ENCODE measurements at regions not wholly inside any gene's neighbourhood (a gene's known extent, or its start where the extent isn't known, plus 50 kb on each side); places are given as distances from the start of the nearest gene placed in this dataset.
A peak's percentile ranks its signal among the peaks of the same experiment; 100 is the strongest.

- TF ChIP-seq, protein P1, sequence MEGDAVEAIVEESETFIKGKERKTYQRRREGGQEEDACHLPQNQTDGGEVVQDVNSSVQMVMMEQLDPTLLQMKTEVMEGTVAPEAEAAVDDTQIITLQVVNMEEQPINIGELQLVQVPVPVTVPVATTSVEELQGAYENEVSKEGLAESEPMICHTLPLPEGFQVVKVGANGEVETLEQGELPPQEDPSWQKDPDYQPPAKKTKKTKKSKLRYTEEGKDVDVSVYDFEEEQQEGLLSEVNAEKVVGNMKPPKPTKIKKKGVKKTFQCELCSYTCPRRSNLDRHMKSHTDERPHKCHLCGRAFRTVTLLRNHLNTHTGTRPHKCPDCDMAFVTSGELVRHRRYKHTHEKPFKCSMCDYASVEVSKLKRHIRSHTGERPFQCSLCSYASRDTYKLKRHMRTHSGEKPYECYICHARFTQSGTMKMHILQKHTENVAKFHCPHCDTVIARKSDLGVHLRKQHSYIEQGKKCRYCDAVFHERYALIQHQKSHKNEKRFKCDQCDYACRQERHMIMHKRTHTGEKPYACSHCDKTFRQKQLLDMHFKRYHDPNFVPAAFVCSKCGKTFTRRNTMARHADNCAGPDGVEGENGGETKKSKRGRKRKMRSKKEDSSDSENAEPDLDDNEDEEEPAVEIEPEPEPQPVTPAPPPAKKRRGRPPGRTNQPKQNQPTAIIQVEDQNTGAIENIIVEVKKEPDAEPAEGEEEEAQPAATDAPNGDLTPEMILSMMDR (conservative IDR thresholded peaks at IDR 0.05): no peak
- no peak overlapping the region for H3K27ac ChIP-seq
Measured at GRCh38 chr3:102063572-102063971, 214.3 kb downstream of the NFKBIZ start.

GRCh38 chr3:102066470-102066869 is 217.2 kb downstream of the NFKBIZ start:
- H3K27ac ChIP-seq: no peak overlapping the region
- TF ChIP-seq, protein P1 (conservative IDR thresholded peaks at IDR 0.05): no peak

- TF ChIP-seq, protein P1 (conservative IDR thresholded peaks at IDR 0.05): no peak
- H3K27ac ChIP-seq: no peak overlapping the region
Measured at GRCh38 chr3:102068327-102068726, 219.0 kb downstream of the NFKBIZ start.

GRCh38 chr3:102068736-102069135 is 219.4 kb downstream of the NFKBIZ start:
- H3K27ac ChIP-seq: no peak overlapping the region
- TF ChIP-seq, protein P1 (conservative IDR thresholded peaks at IDR 0.05): no peak

DNA sequence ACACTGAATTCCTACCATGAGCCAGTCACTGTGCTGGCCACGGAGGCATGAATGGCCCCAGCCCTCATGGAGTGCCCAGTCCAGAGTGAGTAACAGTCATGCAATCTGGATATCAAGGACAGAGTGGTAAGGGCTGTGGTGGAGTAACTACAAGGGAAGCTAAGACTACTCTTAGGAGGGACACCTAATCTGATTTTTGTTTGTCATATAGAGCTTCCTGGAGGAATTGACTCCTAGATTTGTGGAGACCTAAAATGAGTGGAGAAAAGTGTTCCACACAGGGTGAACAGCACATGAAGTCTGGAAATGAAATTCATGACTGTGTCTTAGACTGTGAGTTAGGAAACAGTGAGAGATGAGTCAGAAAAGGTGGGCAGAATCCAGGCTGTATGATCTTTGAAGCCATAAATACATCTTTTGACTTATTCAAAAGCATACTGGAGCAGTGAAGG is 219.9 kb downstream of the NFKBIZ start:
- no peak overlapping the region for H3K27ac ChIP-seq
- TF ChIP-seq, protein P1 (conservative IDR thresholded peaks at IDR 0.05): no peak

DNA sequence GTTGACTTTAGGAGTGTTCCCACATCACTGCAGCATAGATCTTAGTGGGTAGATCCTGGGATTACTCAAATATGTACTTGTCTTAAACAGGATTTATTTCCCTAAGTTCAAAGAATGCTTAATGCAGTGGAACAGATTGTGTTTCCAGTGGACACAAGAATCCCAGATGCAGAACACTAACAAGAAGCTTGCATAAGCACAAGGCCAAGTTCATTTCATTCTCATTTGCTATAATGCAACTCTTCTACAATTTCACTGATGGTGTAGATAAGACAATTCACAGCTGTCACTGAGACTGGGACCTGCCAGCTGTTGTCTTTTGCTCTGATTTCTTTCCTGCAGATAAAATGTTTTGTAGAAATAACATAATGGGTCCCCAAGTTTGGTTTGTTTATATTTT is 225.6 kb downstream of the NFKBIZ start:
- H3K27ac ChIP-seq: no peak overlapping the region
- TF ChIP-seq, protein P1 (conservative IDR thresholded peaks at IDR 0.05): no peak

GRCh38 chr3:102078401-102078800 is 229.1 kb downstream of the NFKBIZ start:
- TF ChIP-seq, protein P1 (conservative IDR thresholded peaks at IDR 0.05): no peak
- H3K27ac ChIP-seq: peak overlapping the region; percentile 37; the same call in 1 of the 2 replicates

Measured in VCaP (cell line).